HG03342 (cell line): ENCODE measurements at regions not wholly inside any gene's neighbourhood (a gene's known extent, or its start where the extent isn't known, plus 50 kb on each side); places are given as distances from the start of the nearest gene placed in this dataset.
"Not testable (repeated sequence)": the region's sequence is repeated elsewhere in the genome, so short reads cannot be mapped to it uniquely, and the experiment has no call there.

Experiments
- ATAC-seq: cut with Tn5 transposase; IDR thresholded peaks from one replicate; pipeline ENCODE4 v1.9.1; 2021; ENCODE audit warnings: mild to moderate bottlenecking, moderate library complexity; ENCODE audit not compliant: unreplicated experiment

GRCh38 chr1:114270282-114270681 lies 116.6 kb upstream of the SYT6 start:
- ATAC-seq, result no peak

GRCh38 chr1:114269539-114269938 lies 115.9 kb upstream of the SYT6 start:
- no peak for ATAC-seq

- peak; percentile 92 for ATAC-seq
These were observed 109.7 kb upstream of the SYT6 start for GRCh38 chr1:114263343-114263742.

GRCh38 chr1:114262337-114262736 lies 108.7 kb upstream of the SYT6 start:
- no peak for ATAC-seq

GRCh38 chr1:114260805-114261484 lies 107.3 kb upstream of the SYT6 start:
- ATAC-seq, result no peak

GRCh38 chr1:114259511-114260160 lies 106.0 kb upstream of the SYT6 start:
- ATAC-seq, result no peak

- ATAC-seq, result no peak
These were observed 105.0 kb upstream of the SYT6 start for GRCh38 chr1:114258633-114259032.

- ATAC-seq, result no peak
These were observed 104.4 kb upstream of the SYT6 start for GRCh38 chr1:114258074-114258473.

GRCh38 chr1:114257554-114257953 lies 103.9 kb upstream of the SYT6 start:
- ATAC-seq, result no peak

- ATAC-seq, result no peak
These were observed 100.2 kb upstream of the SYT6 start for GRCh38 chr1:114253900-114254299.

GRCh38 chr1:114251573-114251939 lies 97.9 kb upstream of the SYT6 start:
- no peak for ATAC-seq

GRCh38 chr1:114250683-114251572 lies 97.3 kb upstream of the SYT6 start:
- no peak for ATAC-seq

GRCh38 chr1:114249691-114250090 lies 96.0 kb upstream of the SYT6 start:
- ATAC-seq, result no peak

GRCh38 chr1:114248162-114248561 lies 94.5 kb upstream of the SYT6 start:
- no peak for ATAC-seq

- ATAC-seq, result not testable (repeated sequence)
These were observed 89.0 kb upstream of the SYT6 start for GRCh38 chr1:114242531-114243210.

- ATAC-seq, result no peak
These were observed 84.4 kb upstream of the SYT6 start for GRCh38 chr1:114238053-114238452.

- no peak for ATAC-seq
These were observed 82.8 kb upstream of the SYT6 start for GRCh38 chr1:114236517-114236916.

- ATAC-seq, result no peak
These were observed 82.3 kb upstream of the SYT6 start for GRCh38 chr1:114235960-114236359.

GRCh38 chr1:114235281-114235680 lies 81.6 kb upstream of the SYT6 start:
- ATAC-seq, result no peak

- ATAC-seq, result no peak
These were observed 80.9 kb upstream of the SYT6 start for GRCh38 chr1:114234408-114235124.

GRCh38 chr1:114232691-114233090 lies 79.0 kb upstream of the SYT6 start:
- no peak for ATAC-seq
